ENCODE measurements at regions not wholly inside any gene's neighbourhood (a gene's known extent, or its start where the extent isn't known, plus 50 kb on each side); places are given as distances from the start of the nearest gene placed in this dataset.
A peak's percentile ranks its signal among the peaks of the same experiment; 100 is the strongest.

DNA sequence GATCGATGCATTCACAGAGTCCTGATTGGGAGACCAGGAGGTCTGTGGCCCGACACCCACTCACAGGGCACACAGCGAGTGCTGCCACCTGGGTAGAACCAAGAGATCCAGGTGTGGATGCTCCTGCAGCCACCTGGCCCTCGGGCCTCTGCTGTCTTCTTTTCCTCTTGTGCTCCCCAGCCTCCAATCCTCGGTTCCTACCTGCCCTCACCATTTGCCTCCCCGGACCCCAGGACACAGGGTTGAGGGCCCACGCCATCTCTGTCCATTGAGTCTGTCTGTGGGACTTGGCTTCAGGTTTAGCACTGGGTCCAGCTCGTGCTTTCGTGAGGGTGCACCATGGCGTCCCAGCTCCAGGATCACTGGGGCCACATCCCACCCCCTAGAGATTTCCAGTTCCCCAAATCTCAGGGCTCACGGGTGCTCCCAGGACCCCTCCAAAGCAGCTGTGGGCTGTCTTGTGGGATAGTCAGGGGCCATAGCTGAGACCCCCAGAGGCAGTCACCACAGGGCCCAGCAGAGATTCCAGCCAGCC is 591.1 kb downstream of the BRD1 start:
- DNase-seq (ENCODE audit: low spot score): no peak

GRCh38 chr22:49235463-49236300 is 592.0 kb downstream of the BRD1 start:
- DNase-seq (ENCODE audit: low spot score): no peak

- no peak for DNase-seq (ENCODE audit: low spot score)
Observed at GRCh38 chr22:49234459-49234858, 593.2 kb downstream of the BRD1 start.

DNA sequence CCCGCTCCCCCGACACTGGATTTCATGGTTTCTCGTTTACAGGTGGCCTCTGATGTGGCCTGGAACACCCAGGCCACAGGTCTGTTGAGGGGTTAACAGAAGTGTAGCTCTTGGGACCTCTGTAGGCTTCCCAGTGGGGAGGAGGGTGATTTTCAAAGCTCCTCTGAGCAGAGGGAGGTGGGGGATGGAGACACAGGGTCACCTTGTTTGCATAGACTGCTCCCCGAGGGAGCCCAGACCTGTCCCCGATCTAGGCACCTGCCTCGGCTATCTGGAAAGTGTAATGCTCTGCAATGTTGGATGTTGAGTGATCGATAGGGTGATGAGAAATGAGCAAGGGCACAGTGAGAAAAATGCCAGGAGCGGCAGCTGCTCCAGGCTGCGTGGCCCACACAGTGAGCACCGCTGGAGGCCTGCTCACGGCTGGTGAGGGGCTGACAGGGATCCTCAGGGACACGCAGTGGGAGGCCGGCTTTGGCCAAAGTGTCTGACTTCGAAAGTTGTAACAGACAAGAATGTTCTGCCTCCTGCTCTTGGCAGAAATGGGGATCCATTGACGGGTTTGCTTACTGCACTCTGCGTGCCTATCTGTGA is 594.1 kb downstream of the BRD1 start:
- DNase-seq (ENCODE audit: low spot score): no peak

DNA sequence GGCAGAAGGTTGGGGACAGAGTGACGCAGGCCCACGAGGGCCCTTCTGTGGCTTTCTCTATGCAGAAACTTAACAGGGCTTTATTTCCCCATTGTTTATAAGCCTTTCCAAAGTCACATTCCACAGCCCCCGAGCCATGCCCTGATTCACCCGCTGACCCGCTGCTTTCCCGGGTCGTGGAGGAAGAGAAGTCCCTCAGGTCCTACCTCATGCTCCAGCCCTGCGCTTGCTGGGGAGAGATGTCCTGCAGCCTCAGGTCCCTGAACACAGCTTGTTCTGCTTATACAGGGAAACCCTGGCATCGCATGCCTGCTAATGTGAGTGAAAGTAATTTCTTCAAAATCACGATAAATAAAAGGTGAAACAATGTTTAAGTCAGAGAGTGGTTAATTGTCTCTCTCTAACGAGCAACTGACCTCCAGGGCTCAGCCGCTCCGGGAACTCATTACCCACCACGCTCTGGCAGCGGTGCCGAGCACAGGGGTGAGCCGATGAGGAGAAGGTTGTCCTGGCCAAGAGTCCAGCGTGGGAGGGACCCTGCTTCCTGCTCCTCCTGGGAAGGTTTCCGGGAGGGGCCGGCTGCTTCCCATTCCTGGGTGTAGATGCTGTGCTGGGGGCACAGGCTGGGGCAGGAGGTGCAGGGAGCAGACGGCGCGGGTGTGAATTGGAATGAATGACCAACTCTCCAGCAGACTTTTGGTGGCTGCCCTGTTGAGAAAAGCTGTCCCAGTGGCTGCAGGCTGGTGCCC is 595.2 kb downstream of the BRD1 start:
- DNase-seq (ENCODE audit: low spot score): no peak

DNA sequence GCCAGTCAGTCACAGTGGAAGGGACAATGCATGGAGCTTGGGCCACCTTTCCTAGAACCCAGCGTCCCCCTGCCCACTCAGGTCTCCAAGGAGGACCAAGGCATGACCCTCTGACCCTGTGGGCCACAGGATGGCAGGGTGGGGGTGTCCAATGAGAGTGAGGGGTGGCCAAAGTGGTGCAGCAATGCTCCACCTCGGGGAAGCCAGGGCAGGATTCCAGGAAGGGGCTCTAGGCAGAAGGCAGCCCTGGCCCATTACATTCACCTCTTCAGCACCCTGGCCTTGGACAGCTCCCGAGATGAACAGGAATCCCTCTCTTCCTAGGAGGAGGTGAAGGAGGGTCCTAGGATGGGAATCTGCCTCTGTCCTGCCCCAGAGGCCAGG is 597.5 kb downstream of the BRD1 start:
- DNase-seq (ENCODE audit: low spot score): no peak

DNA sequence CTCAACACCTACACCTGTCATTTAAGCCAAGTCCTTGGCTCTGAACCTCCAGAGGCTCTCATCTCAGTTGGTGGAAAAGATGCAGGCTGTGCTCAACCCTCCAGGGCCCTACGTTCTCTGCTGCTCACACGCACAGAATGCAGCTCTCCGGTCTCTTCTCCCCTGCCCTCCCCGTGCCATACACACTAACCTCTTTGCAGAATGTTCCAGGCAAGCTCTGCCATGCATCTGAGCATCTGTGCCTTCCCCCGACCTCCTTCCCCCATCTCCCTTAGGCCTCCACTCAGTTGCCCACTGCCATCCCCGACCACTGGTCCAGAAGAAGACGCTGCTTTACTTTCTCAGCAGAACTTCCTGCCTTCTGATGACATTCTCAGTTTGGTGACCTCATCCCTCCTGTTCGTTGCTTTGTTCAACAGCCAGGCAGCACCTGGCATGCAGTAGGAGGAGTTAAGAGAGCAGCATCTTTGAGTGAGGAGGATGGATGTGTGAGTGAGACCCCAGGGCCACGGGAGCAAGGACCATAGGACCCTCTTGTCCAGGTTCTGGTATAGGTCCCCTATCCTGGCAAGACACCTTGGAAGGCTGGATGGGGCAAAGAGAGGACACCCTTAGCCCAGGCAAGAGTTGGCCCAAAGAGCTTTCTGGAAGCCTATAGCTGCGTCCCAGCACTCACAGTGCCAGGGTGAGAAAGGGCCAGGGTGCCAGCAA is 598.0 kb downstream of the BRD1 start:
- DNase-seq (ENCODE audit: low spot score): no peak

GRCh38 chr22:49228431-49229037 is 599.1 kb downstream of the BRD1 start:
- DNase-seq (ENCODE audit: low spot score): no peak

- no peak for DNase-seq (ENCODE audit: low spot score)
Observed at GRCh38 chr22:49227670-49228069, 600.0 kb downstream of the BRD1 start.

- DNase-seq (ENCODE audit: low spot score): no peak
Observed at GRCh38 chr22:49226096-49226495, 601.6 kb downstream of the BRD1 start.

DNA sequence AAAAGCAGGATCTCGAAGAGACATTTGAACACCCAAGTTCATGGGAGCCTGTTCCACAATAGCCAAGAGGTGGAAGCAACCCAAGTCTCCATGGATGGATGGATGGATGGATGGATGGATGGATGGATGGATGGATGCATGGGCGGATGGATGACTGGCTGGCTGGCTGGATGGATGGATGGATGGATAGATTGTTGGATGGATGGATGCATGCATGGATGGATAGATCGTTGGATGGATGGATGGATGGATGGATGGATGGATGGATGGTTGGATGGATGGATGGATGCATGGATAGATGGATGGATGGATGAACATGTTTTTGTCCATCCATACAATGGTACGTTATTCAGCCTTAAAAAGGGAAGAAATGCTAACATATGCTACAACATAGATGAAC is 603.4 kb downstream of the BRD1 start:
- DNase-seq (ENCODE audit: low spot score): no peak

GRCh38 chr22:49218142-49218541 is 609.5 kb downstream of the BRD1 start:
- no peak for DNase-seq (ENCODE audit: low spot score)

DNA sequence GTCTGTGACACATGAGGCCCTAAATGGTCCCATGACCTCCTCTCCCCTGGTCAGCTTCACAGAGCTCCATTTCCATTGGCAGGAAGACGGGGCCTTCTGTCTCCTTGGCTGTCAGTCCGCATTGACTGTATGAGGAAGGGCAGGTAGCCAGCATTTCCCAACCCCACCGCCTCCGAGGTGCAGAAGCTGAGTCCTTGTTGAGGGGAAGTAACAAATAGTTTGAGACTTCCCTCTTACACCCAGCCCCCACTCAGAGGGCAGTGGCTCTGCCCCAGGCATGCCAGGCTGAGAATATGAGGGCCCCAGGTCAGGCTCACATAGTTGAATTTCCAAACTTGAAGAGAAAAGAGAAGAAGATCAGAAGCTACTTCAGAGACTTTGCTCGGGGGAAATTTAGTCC is 611.1 kb downstream of the BRD1 start:
- DNase-seq (ENCODE audit: low spot score): no peak

DNA sequence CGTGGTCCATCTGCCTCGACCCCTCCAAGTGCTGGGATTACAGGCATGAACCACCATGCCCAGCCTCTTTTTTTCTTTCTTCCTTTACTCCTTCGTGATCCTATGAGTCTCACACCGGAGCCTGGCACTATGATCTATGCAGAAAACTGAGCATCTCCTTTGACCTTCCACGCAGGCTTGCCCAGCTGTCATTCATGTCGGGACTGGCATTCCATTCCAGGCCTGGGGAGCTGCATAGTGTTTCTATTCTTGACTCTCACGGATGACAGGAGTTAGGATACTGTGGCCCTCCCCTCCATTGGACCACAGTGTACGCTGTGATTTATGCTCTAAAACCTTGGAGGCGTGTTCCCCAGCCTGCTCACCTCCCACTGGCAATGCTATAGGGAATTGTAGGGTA is 611.8 kb downstream of the BRD1 start:
- no peak for DNase-seq (ENCODE audit: low spot score)

GRCh38 chr22:49214976-49215375 is 612.7 kb downstream of the BRD1 start:
- no peak for DNase-seq (ENCODE audit: low spot score)

GRCh38 chr22:49213731-49214352 is 613.8 kb downstream of the BRD1 start:
- no peak for DNase-seq (ENCODE audit: low spot score)

DNA sequence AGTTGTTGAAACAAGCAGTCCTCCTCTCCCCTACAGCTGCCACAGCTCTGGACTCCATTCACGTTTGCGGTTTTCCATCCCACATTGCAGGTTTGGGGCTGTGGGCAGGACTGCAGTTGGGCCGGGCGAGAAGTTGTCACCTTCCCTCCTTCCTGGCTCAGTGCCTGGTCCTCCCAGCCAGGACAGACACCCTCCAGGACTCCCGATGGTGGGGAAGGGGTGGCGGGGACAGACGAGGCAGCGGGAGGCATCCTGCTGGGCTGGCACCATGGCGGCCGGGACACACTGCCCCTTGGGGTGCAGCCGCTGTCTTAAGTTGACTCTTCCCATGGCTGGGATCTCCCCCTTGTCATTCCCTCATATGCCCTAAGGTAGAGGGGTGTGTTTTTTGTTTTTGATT is 615.2 kb downstream of the BRD1 start:
- DNase-seq (ENCODE audit: low spot score): no peak

- no peak for DNase-seq (ENCODE audit: low spot score)
Observed at GRCh38 chr22:49212002-49212401, 615.7 kb downstream of the BRD1 start.

GRCh38 chr22:49211176-49211575 is 616.5 kb downstream of the BRD1 start:
- DNase-seq (ENCODE audit: low spot score): no peak

GRCh38 chr22:49210606-49211005 is 617.1 kb downstream of the BRD1 start:
- no peak for DNase-seq (ENCODE audit: low spot score)

- peak; percentile 8 for DNase-seq (ENCODE audit: low spot score)
Observed at GRCh38 chr22:49209452-49210195, 618.0 kb downstream of the BRD1 start.
